ENCODE measurements at regions not wholly inside any gene's neighbourhood (a gene's known extent, or its start where the extent isn't known, plus 50 kb on each side); places are given as distances from the start of the nearest gene placed in this dataset.

DNA sequence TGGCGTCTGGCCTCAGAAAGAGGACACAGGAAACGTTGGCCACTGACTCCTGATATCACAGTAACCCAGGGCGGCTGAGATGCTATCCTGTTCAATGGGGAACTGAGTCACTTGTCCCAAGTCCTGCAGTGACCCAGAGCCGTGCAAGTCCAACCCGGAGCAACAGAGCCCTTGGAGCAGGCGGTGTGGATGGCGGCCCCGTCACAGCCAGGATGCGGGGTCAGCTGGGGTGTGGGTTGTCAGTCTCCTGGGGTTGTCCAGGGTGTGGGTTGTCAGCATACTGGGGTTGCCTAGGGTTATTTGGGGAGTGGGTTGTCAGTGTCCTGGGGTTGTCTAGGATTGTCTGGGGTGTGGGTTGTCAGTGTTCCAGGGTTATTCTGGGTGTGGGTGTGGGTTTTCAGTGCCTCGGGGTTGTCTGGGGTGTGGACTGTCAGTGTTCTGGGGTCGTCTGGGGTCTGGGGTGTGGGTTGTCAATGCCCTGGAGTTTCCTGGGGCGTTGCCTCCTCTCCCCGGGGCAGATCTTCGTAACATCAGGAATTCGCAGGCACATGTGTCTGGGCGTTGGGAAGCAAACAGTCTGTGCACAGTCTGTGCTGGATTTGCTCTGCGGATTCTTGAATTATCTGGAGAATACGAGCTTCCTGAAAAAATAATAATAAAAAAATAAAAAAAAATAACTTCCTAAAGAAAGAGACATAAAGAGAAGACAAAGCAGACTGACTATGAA, 257.5 kb downstream of the PARP8 start:
- H3K27me3 ChIP-seq: peaks cover 0 to 9% (median 0%) of the 10 kb centered on the region in 9 donors
- peak overlapping the region in 7 of 12 donors; percentile 38 to 80 (median 59) for H3K27ac ChIP-seq
- H3K36me3 ChIP-seq: no peaks in the 10 kb centered on the region
- no peaks in the 10 kb centered on the region for H3K9me3 ChIP-seq
- 61 to 69% (median 63%) methylated on average over 9 to 18 of the region's 18 CpGs for WGBS, 4 donors
- DNase-seq: peak in 1 of 5 donors; percentile 42
- TF ChIP-seq POLR2A (IDR thresholded peaks at IDR 0.05): no peak
- TF ChIP-seq, protein P1, sequence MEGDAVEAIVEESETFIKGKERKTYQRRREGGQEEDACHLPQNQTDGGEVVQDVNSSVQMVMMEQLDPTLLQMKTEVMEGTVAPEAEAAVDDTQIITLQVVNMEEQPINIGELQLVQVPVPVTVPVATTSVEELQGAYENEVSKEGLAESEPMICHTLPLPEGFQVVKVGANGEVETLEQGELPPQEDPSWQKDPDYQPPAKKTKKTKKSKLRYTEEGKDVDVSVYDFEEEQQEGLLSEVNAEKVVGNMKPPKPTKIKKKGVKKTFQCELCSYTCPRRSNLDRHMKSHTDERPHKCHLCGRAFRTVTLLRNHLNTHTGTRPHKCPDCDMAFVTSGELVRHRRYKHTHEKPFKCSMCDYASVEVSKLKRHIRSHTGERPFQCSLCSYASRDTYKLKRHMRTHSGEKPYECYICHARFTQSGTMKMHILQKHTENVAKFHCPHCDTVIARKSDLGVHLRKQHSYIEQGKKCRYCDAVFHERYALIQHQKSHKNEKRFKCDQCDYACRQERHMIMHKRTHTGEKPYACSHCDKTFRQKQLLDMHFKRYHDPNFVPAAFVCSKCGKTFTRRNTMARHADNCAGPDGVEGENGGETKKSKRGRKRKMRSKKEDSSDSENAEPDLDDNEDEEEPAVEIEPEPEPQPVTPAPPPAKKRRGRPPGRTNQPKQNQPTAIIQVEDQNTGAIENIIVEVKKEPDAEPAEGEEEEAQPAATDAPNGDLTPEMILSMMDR (IDR thresholded peaks at IDR 0.05): no peak
- intact Hi-C loops (cut with DNase I): no loop called here
- peak overlapping the region in 1 of 12 donors; percentile 32 for H3K4me3 ChIP-seq
- ATAC-seq: peak; percentile 34 to 77 (median 60)
- H3K4me1 ChIP-seq: no peaks in the 10 kb centered on the region

DNA sequence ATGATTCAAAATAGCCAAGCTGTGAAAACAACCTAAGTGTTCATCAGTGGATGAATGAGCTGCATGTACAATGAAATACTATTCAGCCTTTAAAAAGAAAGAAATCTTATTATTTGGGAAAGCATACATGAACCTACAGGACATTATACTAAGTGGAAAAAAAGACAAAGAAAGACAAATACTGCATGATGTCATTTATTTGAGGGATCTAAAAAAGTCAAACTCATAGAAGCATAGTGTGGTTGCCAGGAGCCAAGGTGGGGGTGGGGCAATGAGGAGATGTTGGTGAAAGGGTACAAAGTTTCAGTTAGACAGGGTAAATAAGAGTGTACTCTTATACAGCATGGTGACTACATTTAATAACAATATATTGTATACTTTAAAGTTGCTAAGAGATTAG, 261.5 kb downstream of the PARP8 start:
- no peak for DNase-seq
- H3K4me3 ChIP-seq: no peak overlapping the region
- intact Hi-C loops (cut with DNase I): no loop called here

DNA sequence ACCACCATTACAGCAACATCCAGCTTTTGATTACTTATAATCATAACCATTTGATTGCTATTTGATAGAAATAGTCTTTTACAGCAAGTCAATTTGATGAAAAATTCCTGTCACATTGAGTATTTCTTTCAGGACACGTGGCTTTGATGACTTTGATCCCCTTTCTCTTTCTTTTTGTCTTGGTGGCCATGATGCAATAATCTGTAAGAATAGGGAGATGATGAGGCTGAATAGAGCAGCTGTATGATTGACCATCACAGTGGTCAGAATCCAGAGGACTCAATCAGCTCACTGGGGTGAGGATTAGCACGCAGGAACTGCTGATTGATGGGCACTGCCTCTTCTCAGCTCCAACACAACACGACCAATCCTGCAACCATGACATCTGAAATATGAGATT, 262.7 kb downstream of the PARP8 start:
- peaks cover 0 to 7% (median 0%) of the 10 kb centered on the region in 12 donors for H3K4me1 ChIP-seq
- 57 to 75% (median 66%) methylated on average over 3 of the region's 3 CpGs for WGBS, 4 donors

More for the DNA sequence above, 261.5 kb downstream of the PARP8 start:
- TF ChIP-seq POLR2A (IDR thresholded peaks at IDR 0.05): no peak
- TF ChIP-seq, protein P1 (IDR thresholded peaks at IDR 0.05): no peak
- Histone ChIP-seq H3K27ac (no peak overlapping the region), H3K4me1 (peaks cover 0 to 7% (median 0%) of the 10 kb centered on the region in 12 donors), H3K27me3 (peaks cover 0 to 4% (median 0%) of the 10 kb centered on the region in 9 donors), H3K36me3 (no peaks in the 10 kb centered on the region), H3K9me3 (no peaks in the 10 kb centered on the region)
- ATAC-seq: no peak

DNA sequence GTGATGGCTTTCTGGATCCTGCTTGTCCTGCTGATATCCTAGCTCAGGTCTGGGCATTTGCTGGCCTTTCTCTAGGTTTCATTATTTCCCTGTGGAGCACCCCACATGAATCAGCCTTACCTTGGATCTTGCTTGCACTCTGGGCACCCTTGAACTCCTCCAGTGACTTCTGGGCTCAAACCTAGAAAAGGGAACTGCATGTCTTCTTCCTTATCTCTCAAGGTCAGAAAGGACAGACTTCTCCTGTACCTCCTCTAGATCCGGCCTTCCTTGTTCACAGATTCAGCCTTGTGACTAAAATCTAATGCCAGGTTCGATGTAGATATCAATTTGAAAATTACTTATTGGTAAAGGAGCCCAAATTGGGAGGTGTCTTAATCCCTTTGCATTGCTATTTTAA, 267.9 kb downstream of the PARP8 start:
- WGBS, 4 donors: 76 to 83% (median 79%) methylated on average over 2 of the region's 2 CpGs
- peaks cover 0 to 7% (median 0%) of the 10 kb centered on the region in 12 donors for H3K4me1 ChIP-seq
- H3K27ac ChIP-seq: no peak overlapping the region
- no peaks in the 10 kb centered on the region for H3K36me3 ChIP-seq
- ATAC-seq (no peak), DNase-seq (no peak)
- H3K4me3 ChIP-seq: no peak overlapping the region
- intact Hi-C loops (cut with DNase I): no loop called here
- TF ChIP-seq, protein P1 (IDR thresholded peaks at IDR 0.05): no peak
- TF ChIP-seq POLR2A (IDR thresholded peaks at IDR 0.05): no peak
- no peaks in the 10 kb centered on the region for H3K27me3 ChIP-seq
- no peaks in the 10 kb centered on the region for H3K9me3 ChIP-seq

More for the DNA sequence above, 262.7 kb downstream of the PARP8 start:
- ATAC-seq (no peak), DNase-seq (no peak)
- Histone ChIP-seq H3K36me3 (no peaks in the 10 kb centered on the region), H3K4me3 (no peak overlapping the region), H3K9me3 (no peaks in the 10 kb centered on the region), H3K27ac (no peak overlapping the region), H3K27me3 (no peaks in the 10 kb centered on the region)
- intact Hi-C loops (cut with DNase I): no loop called here
- TF ChIP-seq POLR2A (IDR thresholded peaks at IDR 0.05): no peak
- TF ChIP-seq, protein P1 (IDR thresholded peaks at IDR 0.05): no peak
